KBM-7 (cell line): ENCODE measurements at regions not wholly inside any gene's neighbourhood (a gene's known extent, or its start where the extent isn't known, plus 50 kb on each side); places are given as distances from the start of the nearest gene placed in this dataset.

Source experiments
- DNase-seq: peaks from one replicate; pipeline ENCODE4 v3.0.0-alpha.2; 2015
- in situ Hi-C: fragments of 300-500 bp; cut with MboI; formaldehyde crosslinking; loops from 2 replicates; pipeline ENCODE4 v1.14.3; 2020; ENCODE audit warnings: low sequenced_read_pairs, low pct_unique_long_range_greater_than_20kb, mixed read lengths

DNA sequence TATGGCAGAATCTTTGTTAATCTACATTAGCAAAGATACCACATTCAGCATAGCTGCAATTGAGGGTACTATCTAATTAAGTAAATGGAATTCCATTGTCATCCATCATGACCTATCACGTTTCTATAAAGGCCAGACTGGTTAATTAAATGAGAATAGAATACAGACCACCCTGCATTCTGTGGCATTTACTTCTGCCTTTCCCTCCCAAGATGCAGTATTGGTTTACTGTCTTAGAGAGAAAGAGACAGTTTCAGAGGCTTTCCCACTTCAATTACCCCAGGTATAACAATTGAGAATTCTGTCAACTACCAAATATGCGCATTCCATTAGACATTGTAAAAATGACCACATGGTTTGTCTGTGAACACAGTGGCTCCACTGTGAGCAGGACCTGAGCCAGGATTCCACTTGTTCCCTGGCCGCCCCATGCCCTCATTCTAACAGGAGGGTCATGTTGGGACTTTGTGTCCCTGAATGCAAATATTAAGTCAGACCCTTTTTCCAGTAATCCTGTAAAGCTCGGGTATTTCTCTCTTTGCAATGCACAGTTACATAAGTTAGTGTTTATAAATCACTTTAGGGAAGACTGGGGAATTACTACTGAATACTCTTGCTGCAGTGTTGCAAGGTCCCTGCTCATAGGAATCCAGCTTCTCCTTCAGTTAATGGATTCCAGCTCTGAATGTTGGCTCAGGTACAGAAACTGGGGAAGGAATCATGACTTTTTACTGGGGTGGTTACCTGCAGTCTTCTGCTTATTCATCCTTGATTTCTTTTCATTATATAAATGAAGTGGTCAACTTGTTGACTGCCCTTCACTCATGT, 261.0 kb downstream of the PDGFC start:
- DNase-seq = no peak
- in situ Hi-C loops = no loop called here

DNA sequence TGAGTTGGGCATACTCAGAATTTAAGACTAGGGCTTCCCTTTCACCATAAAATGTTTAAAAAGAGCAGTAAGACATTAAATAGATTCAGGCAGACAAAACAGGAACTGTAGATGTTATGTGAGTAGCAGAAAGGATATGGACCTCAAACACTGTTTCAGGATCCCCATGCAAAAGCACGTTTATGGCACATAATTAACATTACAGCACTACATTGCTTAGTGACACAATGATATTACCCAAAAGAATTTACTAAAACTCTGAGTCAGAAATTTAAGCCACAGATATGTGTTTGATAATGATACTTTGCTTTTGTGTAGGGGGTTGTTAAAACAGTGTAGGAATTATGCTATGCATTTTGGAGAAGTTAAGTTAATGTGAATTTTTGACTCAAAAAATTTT, 266.3 kb downstream of the PDGFC start:
- in situ Hi-C loops = no loop called here
- DNase-seq = peak; percentile 21

DNA sequence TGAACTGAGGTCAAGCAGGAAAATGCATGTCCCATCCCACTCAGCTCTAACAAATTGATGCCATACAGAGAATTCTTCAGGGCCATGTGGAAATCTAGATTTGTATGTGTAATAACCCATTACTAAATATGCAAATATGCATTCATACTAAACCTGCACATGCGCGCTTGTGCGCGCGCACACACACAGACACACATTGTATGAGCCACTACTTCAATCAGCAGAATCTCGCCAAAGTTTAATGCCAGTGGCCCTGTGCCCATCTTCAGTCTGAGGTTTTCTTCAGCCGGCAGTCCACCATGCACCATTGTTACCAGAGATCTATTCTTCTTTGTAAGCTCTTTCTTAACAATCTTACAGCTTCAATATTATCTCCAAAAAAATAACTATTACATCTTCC, 276.4 kb downstream of the PDGFC start:
- DNase-seq = no peak
- in situ Hi-C loops = no loop called here

DNA sequence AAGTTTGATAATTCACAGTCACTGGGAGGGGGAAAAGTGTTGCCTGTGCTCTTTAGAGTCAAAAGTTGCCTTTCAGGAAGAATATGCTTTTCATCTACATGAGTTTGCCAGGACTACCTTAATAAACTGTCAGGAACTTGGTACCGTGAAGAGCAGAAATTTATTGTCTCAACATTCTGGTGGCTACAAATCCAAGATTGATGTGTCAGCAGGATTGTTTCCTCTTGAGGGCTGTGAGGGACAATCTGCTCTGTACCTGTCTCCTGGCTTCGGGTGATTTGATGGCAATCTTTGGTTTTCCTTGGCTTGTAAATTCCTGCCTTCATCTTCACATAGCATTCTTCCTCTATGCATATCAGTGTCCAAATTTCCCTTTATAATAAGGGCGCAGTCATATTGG, 277.2 kb downstream of the PDGFC start:
- DNase-seq = no peak
- in situ Hi-C loops = no loop called here

DNA sequence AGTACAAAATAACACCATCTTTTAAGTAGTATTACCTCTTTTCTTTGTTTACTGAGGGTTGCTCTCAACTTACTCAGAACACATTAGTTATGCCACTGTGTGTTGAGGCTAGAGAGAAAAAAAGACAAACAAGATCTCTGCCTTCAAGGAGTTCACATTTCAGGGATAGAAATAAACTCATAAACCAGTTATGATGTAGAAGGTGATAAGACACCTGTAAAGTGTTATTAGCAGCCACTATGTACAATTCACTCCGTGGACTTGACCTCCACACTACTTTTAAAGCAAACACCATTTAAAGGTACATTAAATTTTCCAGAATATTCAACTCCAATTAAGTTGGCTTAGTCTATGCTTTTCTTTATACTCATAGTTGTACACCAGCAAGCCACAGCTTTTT, 278.0 kb downstream of the PDGFC start:
- DNase-seq = no peak
- in situ Hi-C loops = no loop called here

DNA sequence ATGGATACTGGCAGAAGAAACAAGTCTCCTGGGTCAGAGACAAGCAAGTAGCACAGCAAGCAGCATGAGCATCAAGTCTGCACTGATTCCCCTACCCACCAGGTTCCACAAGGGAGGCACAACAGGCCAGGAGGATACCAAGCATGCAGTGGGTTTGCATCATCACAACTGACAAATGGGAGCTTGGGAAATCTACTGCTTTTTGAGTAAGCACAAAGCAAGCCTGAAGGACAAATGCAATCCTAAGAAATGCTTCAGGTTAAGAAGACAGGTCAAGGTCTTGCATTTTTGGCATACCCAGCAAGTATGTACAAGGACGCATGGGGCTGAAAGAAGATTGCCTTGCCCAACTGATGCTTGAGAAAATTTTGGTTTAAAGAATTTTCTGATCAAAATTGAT, 279.6 kb downstream of the PDGFC start:
- in situ Hi-C loops = no loop called here
- no peak for DNase-seq

DNA sequence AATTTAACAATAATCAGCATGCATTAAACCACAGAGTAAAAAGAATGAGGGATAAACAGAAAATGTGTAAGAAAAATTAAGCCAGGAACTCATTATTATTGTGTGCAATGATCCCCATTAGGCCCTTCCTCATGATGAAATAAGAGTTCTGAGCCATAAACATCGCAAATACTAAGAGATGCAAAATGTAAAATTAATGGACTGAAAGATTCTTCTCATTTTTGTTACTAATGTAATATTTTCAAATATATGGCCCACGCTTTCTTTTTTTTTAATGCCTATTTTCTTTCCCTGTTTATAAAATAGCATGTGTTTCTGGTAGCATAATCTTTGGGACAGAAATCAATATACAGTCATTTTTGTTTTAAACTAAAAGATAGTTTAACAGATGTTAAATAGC, 281.0 kb downstream of the PDGFC start:
- in situ Hi-C loops = no loop called here
- DNase-seq = no peak

DNA sequence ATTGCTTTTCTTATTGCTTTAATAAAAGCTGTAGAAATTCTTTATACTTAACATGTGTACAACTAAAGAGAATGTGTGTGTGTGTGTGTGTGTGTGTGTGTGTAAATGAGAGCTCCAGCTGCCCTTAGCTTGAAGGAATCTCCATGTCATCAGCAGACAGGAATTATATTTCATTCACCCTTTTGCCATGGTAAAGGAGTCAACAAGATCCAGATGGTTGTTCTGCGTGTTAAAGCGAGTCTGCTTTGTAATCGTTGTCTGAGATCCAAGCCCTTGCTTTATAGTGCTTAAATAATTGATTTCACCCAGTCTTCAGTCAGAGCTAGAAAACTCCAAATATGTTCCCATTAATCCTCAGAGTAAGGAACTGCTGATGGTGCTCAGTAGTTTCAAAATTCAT, 285.5 kb downstream of the PDGFC start:
- in situ Hi-C loops = no loop called here
- DNase-seq = no peak

DNA sequence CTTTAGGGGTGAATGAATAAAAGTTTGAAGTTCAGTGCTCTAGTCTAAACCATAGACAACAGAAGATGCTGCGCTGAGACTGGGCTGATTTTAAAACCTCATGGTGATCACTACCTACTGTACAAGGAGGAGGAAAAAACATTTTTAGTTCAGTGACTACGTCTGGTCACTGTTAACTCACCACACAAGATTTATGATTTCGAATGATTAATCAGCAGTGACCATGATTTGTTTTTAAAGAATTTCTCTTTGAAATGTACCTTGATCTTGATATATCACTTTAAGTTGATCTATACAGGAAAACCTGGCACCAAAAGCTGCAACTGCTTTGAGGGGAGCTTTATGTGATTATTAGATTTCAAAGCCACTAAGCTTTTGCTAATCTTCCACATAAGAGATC, 286.3 kb downstream of the PDGFC start:
- in situ Hi-C loops = no loop called here
- no peak for DNase-seq

DNA sequence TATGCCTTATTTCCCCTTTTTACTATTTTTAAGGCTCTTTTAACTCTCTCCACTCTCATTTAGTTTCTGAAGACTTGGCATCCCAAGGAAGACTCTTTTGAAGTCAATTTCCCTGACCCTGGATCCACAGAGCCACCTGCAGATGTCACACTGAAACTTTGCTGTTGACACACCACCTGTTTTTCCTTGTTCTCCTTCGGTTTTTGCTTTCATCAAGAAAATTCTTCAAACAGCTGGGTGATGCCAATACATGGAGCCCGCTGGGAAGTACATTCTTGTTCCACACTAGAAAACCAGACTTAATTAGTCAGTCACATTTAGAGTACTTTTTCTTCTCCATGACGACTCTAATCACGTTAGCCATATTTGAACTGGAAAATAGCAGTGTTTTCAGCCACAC, 293.9 kb downstream of the PDGFC start:
- DNase-seq = no peak
- in situ Hi-C loops = no loop called here

DNA sequence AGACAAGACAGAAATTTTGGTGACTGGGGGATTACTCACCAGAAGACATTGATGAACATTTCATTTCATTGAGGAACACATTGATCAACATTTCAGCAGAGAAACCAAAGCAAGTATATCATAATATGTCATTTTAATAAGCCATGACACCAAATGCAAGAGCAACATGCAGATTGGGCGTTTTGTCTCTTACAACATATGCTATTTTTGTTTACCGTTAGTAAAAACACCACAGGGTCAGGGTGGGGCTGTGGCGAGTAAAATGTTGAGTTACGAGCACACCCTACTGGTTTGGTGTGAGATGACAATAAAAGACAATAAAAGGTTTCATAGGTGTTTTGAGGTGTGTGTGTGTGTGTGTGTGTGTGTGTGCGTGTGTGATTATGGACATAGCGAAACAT, 294.5 kb downstream of the PDGFC start:
- in situ Hi-C loops = no loop called here
- DNase-seq = peak; percentile 83

DNA sequence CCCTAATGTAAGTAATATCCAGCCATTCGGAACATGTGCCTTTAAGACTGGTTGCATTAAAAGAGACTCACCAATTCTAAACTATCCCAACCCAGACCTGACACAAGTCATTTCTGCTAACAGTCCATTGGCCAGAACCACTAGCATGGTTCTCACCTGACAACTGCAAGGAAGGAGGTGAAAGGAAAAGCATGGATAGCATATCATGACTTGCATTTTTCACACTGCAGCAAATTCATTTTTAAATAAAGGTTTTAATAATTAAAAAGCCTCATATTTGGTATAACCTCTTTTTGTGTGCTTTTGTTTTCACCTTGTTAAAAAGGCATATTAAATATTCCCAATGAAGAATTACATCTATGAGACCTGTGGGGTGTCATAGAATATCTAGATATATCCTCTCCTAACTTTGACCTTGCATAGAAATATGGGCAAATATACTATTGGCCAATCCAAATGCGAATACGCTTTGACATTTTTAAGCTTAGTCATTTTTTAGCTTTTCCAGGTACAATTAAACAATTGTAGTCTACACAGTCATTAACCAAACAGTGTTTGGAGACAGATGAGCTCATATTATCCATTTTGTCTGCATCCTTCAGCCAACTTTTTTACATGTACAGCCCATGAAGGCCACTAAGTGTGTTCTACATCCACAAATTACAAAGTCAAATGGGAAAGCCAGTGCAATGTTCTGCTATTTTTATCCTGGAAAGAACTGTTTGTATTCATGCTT, 295.3 kb downstream of the PDGFC start:
- DNase-seq = no peak
- in situ Hi-C loops = no loop called here

DNA sequence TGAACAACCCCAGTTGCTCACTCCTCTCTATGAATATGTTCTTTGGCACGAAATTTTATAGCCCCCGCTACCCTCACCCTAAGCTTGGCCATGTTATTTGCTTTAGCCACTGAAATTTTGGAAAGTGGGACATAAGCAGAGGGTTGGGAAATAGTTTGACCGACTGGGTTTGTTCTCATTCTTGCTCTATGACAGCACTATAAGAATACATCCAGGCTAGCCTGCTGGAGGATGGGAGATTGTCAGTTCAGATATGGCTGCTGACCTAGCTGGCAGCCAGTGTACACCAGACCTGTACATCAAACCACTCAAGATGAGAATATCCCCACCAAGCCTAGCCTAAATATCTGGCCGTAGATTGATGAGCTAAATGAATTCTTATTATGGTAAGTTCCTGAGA, 298.1 kb downstream of the PDGFC start:
- DNase-seq = no peak

DNA sequence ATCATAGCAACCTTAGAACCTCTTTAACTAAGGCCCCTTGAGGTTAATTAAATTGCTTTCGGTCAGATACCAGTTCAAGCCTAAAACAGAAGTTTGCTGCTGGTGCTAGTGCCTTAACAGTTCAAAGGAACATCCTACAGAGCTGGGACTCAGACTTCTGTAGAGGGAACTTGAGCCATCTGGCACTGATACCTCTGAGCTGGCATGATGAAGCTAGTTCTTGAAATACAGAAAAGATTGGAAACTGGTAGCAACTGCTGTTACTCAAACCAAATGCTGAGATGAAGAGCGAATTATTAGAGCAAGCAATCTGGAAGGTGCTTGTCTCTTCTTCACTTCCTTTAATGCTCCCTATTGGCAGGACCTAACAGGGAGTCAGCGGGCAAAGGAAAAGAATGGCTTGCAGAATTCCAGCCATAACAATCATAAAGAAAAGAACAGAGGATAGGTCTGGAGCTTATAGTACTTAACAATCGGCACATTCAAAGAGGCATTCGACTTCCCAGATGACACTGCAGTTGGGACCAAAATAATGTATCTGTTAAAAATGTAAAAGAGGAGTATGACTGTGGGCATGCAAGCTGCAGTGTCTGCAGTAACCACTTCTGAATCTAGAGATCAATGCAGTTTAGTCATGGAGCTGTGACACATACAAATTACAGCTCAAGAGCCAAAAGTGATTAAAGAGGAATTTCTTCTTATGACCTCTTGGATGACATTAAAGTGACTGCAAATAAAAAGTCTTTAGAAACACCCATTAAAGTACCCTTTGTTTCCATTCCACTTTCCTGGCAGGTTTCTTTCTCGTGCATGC, 298.9 kb downstream of the PDGFC start:
- in situ Hi-C loops = loop anchor here (25.0 kb wide), 1 partner anchor 185 kb away; no protein-coding TSS in a partner anchor
- DNase-seq = no peak

More for the DNA sequence above, 298.1 kb downstream of the PDGFC start:
- in situ Hi-C loops = loop anchor here (25.0 kb wide), 1 partner anchor 186 kb away; no protein-coding TSS in a partner anchor

DNA sequence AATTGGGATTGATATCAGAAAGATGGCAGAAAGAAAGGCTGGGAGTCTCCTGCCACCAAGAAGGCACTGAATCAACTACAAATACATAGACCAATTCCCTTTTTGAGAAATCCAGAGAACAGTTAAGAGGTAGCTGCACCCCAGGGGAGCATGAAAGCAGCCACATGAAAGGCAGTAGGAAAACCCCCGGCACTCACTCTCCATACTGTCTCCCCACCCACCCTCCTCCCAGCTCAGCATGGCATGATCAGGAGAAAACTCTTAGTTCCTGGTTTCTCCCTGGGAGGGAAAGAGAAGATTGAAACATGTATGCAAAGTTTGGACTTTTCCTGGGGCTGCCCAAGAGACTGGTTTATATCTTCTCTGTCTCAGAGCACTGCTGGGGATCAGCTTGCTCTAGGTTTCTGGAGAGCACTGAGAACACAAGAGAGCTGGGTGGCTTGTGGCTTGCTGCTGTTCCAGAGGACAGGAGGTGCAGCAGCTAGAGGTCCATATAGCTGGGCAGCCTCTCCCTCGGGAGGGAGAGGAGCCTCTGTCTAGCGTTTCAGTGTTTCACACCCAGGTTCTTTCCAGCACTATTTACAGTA, 305.7 kb downstream of the PDGFC start:
- no peak for DNase-seq
- in situ Hi-C loops = loop anchor here (25.0 kb wide), 1 partner anchor 179 kb away; no protein-coding TSS in a partner anchor

DNA sequence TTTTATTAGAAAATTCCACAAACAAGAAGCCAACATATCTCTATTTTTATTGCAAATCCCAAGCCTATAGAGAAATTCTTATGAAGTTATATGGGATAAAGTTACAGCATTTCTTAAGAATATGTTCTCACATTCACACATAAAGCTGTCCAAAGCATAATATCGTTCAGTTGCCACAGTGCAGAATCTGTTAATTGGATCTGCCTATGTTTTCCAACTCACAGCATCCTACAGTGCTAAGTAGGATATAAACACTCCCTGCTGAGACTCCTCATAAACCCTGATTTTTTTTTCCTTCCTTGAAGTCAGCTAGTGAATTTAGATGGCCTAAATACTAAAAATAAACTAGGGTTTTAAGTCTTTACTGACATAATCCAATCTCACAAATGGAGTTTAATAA, 307.9 kb downstream of the PDGFC start:
- in situ Hi-C loops = loop anchor here (25.0 kb wide), 1 partner anchor 176 kb away; no protein-coding TSS in a partner anchor
- DNase-seq = no peak

DNA sequence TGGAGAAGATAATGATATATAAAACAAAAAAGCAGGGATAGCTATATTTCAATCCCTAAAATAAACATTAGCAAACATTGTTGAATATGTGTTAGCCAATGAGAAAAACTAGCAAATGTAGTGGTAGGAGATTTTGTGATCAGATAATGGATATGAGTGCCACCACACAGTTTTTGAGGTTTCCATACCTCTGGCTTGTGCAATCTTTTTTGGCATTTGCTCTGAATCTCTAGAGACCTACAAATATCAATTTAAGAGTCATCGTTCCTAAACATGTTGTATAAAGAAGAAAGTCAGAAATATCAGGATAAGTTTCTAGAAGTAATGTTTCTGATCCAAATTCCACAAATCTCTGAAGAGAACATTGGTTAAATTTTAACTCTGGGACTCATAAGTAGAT, 308.7 kb downstream of the PDGFC start:
- in situ Hi-C loops = loop anchor here (25.0 kb wide), 1 partner anchor 176 kb away; no protein-coding TSS in a partner anchor
- no peak for DNase-seq

DNA sequence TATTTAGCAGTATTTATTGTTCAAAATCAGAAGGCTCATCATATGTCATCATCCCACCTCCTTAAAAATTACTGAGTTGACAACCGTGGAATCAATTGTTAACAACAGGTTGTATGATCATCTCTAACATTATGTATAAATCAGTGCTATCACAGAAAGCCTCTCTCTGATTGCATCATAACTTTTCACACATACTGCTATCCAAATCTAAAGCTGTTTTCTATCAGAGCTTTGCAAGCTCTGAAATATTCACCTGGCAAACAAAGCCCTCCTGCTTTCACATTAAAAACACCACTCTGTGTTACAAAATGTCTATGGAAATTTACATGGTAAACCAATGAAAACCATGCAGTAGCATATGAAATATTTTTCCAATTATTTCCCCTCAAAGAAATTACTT, 310.0 kb downstream of the PDGFC start:
- in situ Hi-C loops = loop anchor here (25.0 kb wide), 1 partner anchor 174 kb away; no protein-coding TSS in a partner anchor
- no peak for DNase-seq

DNA sequence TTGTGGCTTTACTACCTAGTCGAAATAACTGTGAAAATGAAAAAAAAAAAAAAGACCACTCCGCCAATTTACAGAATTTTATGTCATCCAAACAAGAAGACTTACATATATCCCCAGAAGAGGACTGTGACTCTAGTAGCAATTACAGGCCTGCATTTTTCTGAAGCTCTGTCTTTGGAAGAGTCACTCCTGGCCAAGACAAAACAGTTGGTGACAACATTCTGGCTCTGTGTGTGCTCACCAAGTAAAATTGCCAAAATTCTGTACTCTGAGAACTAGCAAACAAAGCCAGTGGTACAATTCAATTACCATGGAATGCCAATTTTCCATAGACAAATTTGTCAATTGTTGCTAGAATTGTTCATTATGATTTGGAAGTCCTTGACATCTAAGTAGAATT, 311.1 kb downstream of the PDGFC start:
- in situ Hi-C loops = loop anchor here (25.0 kb wide), 1 partner anchor 173 kb away; no protein-coding TSS in a partner anchor
- no peak for DNase-seq
